Nephron (organoid): ENCODE measurements at regions not wholly inside any gene's neighbourhood (a gene's known extent, or its start where the extent isn't known, plus 50 kb on each side); places are given as distances from the start of the nearest gene placed in this dataset.
A peak's percentile ranks its signal among the peaks of the same experiment; 100 is the strongest.

ENCODE experiments used
- H3K27ac Mint-ChIP-seq, 3 experiments: 2 replicates each; pipeline ENCODE4 v1.8.0; 2020; ENCODE audit warnings: mixed read lengths in 3 of 3, mild to moderate bottlenecking in 2 of 3, moderate library complexity in 1 of 3
- H3K27me3 Mint-ChIP-seq: 2 replicates; pipeline ENCODE4 v1.8.0; 2021; ENCODE audit warnings: low read depth, mild to moderate bottlenecking, moderate library complexity, mixed read lengths
- H3K36me3 Mint-ChIP-seq: 2 replicates; pipeline ENCODE4 v1.8.0; 2020; ENCODE audit warnings: low read depth, mixed read lengths
- H3K4me1 Mint-ChIP-seq: 2 replicates; pipeline ENCODE4 v1.8.0; 2020; ENCODE audit warnings: mixed read lengths
- H3K4me3 Mint-ChIP-seq, 3 experiments: 2 replicates each; pipeline ENCODE4 v1.8.0; 2020; ENCODE audit warnings: mild to moderate bottlenecking in 3 of 3, mixed read lengths in 3 of 3, moderate library complexity in 2 of 3
- H3K9me3 Mint-ChIP-seq: 2 replicates; pipeline ENCODE4 v1.8.0; 2020; ENCODE audit warnings: mixed read lengths
- CTCF ChIP-seq, 3 experiments: fragments of 200-600 bp; sonication (generic); IDR thresholded peaks; one replicate each; pipeline ENCODE4 v1.5.0; 2021; ENCODE audit warnings: antibody characterized with exemption in 3 of 3; ENCODE audit not compliant: unreplicated experiment in 3 of 3

- no peaks in the 10 kb centered on the region for H3K27me3 Mint-ChIP-seq
- no peak overlapping the region for H3K27ac Mint-ChIP-seq
- no peaks in the 10 kb centered on the region for H3K9me3 Mint-ChIP-seq
- H3K4me1 Mint-ChIP-seq: peaks cover 10% of the 10 kb centered on the region
- peaks cover 4% of the 10 kb centered on the region for H3K36me3 Mint-ChIP-seq
- no peak overlapping the region for H3K4me3 Mint-ChIP-seq
- TF ChIP-seq CTCF (IDR thresholded peaks at IDR 0.05; ENCODE audit: unreplicated experiment in 3 of 3): no peak
These were observed 237.6 kb upstream of the JARID2 start for GRCh38 chr6:15008269-15008668.

DNA sequence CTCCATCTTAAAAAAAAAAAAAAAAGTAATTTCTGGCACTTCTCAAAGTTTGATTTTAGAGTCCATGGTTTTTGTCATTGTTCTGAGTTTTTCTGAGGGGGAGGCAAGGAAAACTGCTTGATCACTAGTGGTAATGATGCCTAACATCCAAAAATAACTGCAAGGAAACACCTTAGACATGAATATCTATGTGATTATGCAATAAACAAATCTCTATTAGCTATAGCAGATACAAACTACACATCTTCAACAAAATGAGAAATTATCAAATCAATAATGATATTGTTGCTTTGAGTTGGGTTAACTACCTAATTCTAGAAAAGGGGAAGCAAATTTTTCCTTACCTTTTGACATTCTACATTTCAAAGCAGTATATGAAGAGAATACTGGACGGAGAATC lies 230.9 kb upstream of the JARID2 start:
- Mint-ChIP-seq H3K4me1 (peaks cover 25% of the 10 kb centered on the region), H3K27ac (no peak overlapping the region), H3K27me3 (peaks cover 8% of the 10 kb centered on the region), H3K9me3 (no peaks in the 10 kb centered on the region), H3K4me3 (no peak overlapping the region), H3K36me3 (no peaks in the 10 kb centered on the region)
- TF ChIP-seq CTCF (IDR thresholded peaks at IDR 0.05; ENCODE audit: unreplicated experiment in 3 of 3): no peak

DNA sequence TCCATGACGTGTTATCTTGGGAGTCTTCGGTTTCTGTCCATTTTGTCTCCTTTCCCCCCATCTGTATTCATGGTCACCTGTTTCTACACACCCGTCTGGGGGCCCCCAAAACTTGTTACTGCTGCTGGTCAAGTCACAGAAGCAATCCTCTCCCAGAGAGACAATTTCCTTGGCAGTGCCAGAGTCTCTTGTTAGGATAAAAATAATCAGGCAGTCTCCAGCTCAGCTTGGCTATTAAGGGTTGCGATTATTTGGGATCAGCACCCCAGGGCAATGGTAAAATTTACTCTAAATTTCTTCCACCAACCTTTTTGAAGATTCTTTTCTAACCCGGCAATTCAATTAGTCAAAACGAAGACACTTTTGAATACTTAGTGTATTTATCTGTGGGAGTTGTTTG lies 229.1 kb upstream of the JARID2 start:
- peak overlapping the region; percentile 26 to 62 (median 40) for H3K27ac Mint-ChIP-seq
- H3K27me3 Mint-ChIP-seq: peaks cover 8% of the 10 kb centered on the region
- peaks cover 26% of the 10 kb centered on the region for H3K4me1 Mint-ChIP-seq
- no peak for TF ChIP-seq CTCF (IDR thresholded peaks at IDR 0.05; ENCODE audit: unreplicated experiment in 3 of 3)
- H3K36me3 Mint-ChIP-seq: peaks cover 6% of the 10 kb centered on the region
- H3K9me3 Mint-ChIP-seq: no peaks in the 10 kb centered on the region
- H3K4me3 Mint-ChIP-seq: peak overlapping the region in 1 of 3 experiments; percentile 2

- Mint-ChIP-seq H3K4me1 (peaks cover 31% of the 10 kb centered on the region), H3K27ac (peak overlapping the region; percentile 26 to 62 (median 40)), H3K36me3 (peaks cover 6% of the 10 kb centered on the region), H3K9me3 (no peaks in the 10 kb centered on the region), H3K4me3 (peak overlapping the region in 2 of 3 experiments; percentile 2 to 4), H3K27me3 (peaks cover 8% of the 10 kb centered on the region)
- no peak for TF ChIP-seq CTCF (IDR thresholded peaks at IDR 0.05; ENCODE audit: unreplicated experiment in 3 of 3)
These were observed 228.6 kb upstream of the JARID2 start for GRCh38 chr6:15017261-15017660.

DNA sequence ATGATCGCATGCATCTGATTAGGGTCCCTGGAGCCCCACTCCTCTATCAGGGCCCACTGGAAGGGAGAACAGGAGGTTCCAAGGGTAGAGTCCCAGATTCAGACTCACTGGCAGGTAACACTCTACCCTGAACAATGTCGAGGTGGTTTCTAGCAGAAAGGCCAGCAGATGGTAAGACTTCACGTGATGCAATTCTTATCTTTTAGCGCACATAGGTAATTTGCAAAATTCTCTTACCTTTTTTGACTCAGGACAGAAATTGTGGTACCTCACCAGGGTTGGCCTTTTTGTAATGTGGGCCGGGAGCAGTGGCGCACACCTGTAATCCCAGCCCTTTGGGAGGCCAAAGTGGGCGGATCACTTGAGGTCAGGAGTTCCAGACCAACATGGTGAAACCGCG lies 228.1 kb upstream of the JARID2 start:
- Mint-ChIP-seq H3K36me3 (peaks cover 6% of the 10 kb centered on the region), H3K4me3 (peak overlapping the region in 1 of 3 experiments; percentile 9), H3K27me3 (peaks cover 8% of the 10 kb centered on the region), H3K4me1 (peaks cover 31% of the 10 kb centered on the region), H3K27ac (peak overlapping the region; percentile 26 to 62 (median 40)), H3K9me3 (no peaks in the 10 kb centered on the region)
- TF ChIP-seq CTCF (IDR thresholded peaks at IDR 0.05; ENCODE audit: unreplicated experiment in 3 of 3): no peak

GRCh38 chr6:15020119-15020770 lies 225.6 kb upstream of the JARID2 start:
- H3K27ac Mint-ChIP-seq: peak overlapping the region in 1 of 3 experiments; percentile 39
- peaks cover 31% of the 10 kb centered on the region for H3K4me1 Mint-ChIP-seq
- H3K9me3 Mint-ChIP-seq: no peaks in the 10 kb centered on the region
- no peak overlapping the region for H3K4me3 Mint-ChIP-seq
- peaks cover 6% of the 10 kb centered on the region for H3K36me3 Mint-ChIP-seq
- TF ChIP-seq CTCF (IDR thresholded peaks at IDR 0.05; ENCODE audit: unreplicated experiment in 3 of 3): no peak
- H3K27me3 Mint-ChIP-seq: peaks cover 4% of the 10 kb centered on the region
